Cardiac fibroblast (primary cell): ENCODE measurements at regions not wholly inside any gene's neighbourhood (a gene's known extent, or its start where the extent isn't known, plus 50 kb on each side); places are given as distances from the start of the nearest gene placed in this dataset.

Experiments
- DNase-seq, 2 donors: peaks; one replicate each; pipeline versions ENCODE4 v3.0.0 to v3.0.0-alpha.2; 2010; ENCODE audit warnings: low read depth in 2 of 2
- H3K4me3 ChIP-seq, 2 donors: replicated peaks in 1 of 2; 1 replicate in 1 of 2; 2 replicates in 1 of 2; pipeline ENCODE4 v1.5.1; 2011; ENCODE audit warnings: low read depth in 2 of 2, low read length in 2 of 2, mild to moderate bottlenecking in 2 of 2, moderate library complexity in 1 of 2
- CTCF ChIP-seq: IDR thresholded peaks from one replicate; pipeline ENCODE4 v1.5.1; 2011; ENCODE audit warnings: low read depth, mild to moderate bottlenecking, low read length, inconsistent platforms

- H3K4me3 ChIP-seq: no peak overlapping the region
- TF ChIP-seq CTCF: no peak
- DNase-seq: no peak
Measured at GRCh38 chr2:147211484-147211883, 633.3 kb upstream of the ACVR2A start.

- peak; percentile 11 to 60 for DNase-seq
- no peak for TF ChIP-seq CTCF
Measured at GRCh38 chr2:147204102-147204501, 640.7 kb upstream of the ACVR2A start.

GRCh38 chr2:147198651-147199171, 646.1 kb upstream of the ACVR2A start:
- TF ChIP-seq CTCF: no peak
- no peak for DNase-seq
- no peak overlapping the region for H3K4me3 ChIP-seq

More at GRCh38 chr2:147204102-147204501, 640.7 kb upstream of the ACVR2A start:
- H3K4me3 ChIP-seq: no peak overlapping the region

GRCh38 chr2:147197754-147198483, 646.9 kb upstream of the ACVR2A start:
- H3K4me3 ChIP-seq: no peak overlapping the region
- DNase-seq: no peak
- no peak for TF ChIP-seq CTCF

GRCh38 chr2:147182260-147182659, 662.6 kb upstream of the ACVR2A start:
- DNase-seq: no peak
- H3K4me3 ChIP-seq: no peak overlapping the region
- no peak for TF ChIP-seq CTCF

GRCh38 chr2:147181351-147182029, 663.3 kb upstream of the ACVR2A start:
- H3K4me3 ChIP-seq: no peak overlapping the region
- DNase-seq: no peak
- no peak for TF ChIP-seq CTCF
